ENCODE measurements at regions not wholly inside any gene's neighbourhood (a gene's known extent, or its start where the extent isn't known, plus 50 kb on each side); places are given as distances from the start of the nearest gene placed in this dataset.
"Not testable (repeated sequence)": the region's sequence is repeated elsewhere in the genome, so short reads cannot be mapped to it uniquely, and the experiment has no call there.

- not testable (repeated sequence) for DNase-seq
These were observed 188.0 kb downstream of the MMUT start for GRCh38 chr6:49274809-49275769.

- peak; percentile 1 for DNase-seq
These were observed 193.9 kb downstream of the MMUT start for GRCh38 chr6:49269190-49269589.

GRCh38 chr6:49264909-49265308, 198.1 kb downstream of the MMUT start:
- no peak for DNase-seq

GRCh38 chr6:49264496-49264895, 198.6 kb downstream of the MMUT start:
- DNase-seq, result no peak

GRCh38 chr6:49257549-49257948, 205.5 kb downstream of the MMUT start:
- DNase-seq, result no peak

GRCh38 chr6:49255335-49255734, 207.7 kb downstream of the MMUT start:
- no peak for DNase-seq

GRCh38 chr6:49252901-49253300, 210.2 kb downstream of the MMUT start:
- no peak for DNase-seq

GRCh38 chr6:49233483-49233882, 229.6 kb downstream of the MMUT start:
- DNase-seq, result no peak

GRCh38 chr6:49225471-49225870, 237.6 kb downstream of the MMUT start:
- DNase-seq, result no peak

- DNase-seq, result no peak
These were observed 242.8 kb downstream of the MMUT start for GRCh38 chr6:49220293-49220692.

- no peak for DNase-seq
These were observed 257.5 kb downstream of the MMUT start for GRCh38 chr6:49205526-49205925.

GRCh38 chr6:49202924-49203536, 260.0 kb downstream of the MMUT start:
- DNase-seq, result no peak

GRCh38 chr6:49198015-49198414, 265.0 kb downstream of the MMUT start:
- DNase-seq, result no peak

GRCh38 chr6:49162379-49162778, 300.7 kb downstream of the MMUT start:
- DNase-seq, result not testable (repeated sequence)

- DNase-seq, result no peak
These were observed 307.7 kb downstream of the MMUT start for GRCh38 chr6:49155316-49155715.

- no peak for DNase-seq
These were observed 311.1 kb downstream of the MMUT start for GRCh38 chr6:49151957-49152356.

GRCh38 chr6:49151461-49151860, 311.6 kb downstream of the MMUT start:
- DNase-seq, result no peak

GRCh38 chr6:49151033-49151432, 312.0 kb downstream of the MMUT start:
- DNase-seq, result no peak

GRCh38 chr6:49145280-49145679, 317.8 kb downstream of the MMUT start:
- no peak for DNase-seq

GRCh38 chr6:49142421-49143151, 320.5 kb downstream of the MMUT start:
- no peak for DNase-seq

GRCh38 chr6:49121970-49122369, 341.1 kb downstream of the MMUT start:
- DNase-seq, result no peak

GRCh38 chr6:49118478-49118877, 344.6 kb downstream of the MMUT start:
- no peak for DNase-seq

GRCh38 chr6:49110916-49111315, 352.1 kb downstream of the MMUT start:
- DNase-seq, result no peak

- not testable (repeated sequence) for DNase-seq
These were observed 365.4 kb downstream of the MMUT start for GRCh38 chr6:49097664-49098063.
